ENCODE measurements at regions not wholly inside any gene's neighbourhood (a gene's known extent, or its start where the extent isn't known, plus 50 kb on each side); places are given as distances from the start of the nearest gene placed in this dataset.

GRCh38 chr2:43019536-43020183 is 206.7 kb downstream of the ZFP36L2 start:
- no peak for TF ChIP-seq CTCF (IDR thresholded peaks at IDR 0.05)
- TF ChIP-seq POLR2A (IDR thresholded peaks at IDR 0.05) = no peak

Measured in body of pancreas (tissue), 4 donors.